K562 (cell line): ENCODE measurements at regions not wholly inside any gene's neighbourhood (a gene's known extent, or its start where the extent isn't known, plus 50 kb on each side); places are given as distances from the start of the nearest gene placed in this dataset.

Experiments
- ATAC-seq: fragments of 200-7000 bp; cut with Tn5 transposase; 3 replicates; pipeline ENCODE4 v1.9.1; 2020; ENCODE audit warnings: moderate library complexity
- BruUV-seq: library from RNA; stranded (reverse); fragments of 400-500 nt; replicated peaks from 2 replicates; lab custom pipeline; 2021; lab: Mats Ljungman, UMichigan
- CTCF ChIA-PET: fragments of 300-600 bp; formaldehyde crosslinking; extraction: SDS; loops from one replicate; lab custom pipeline; 2021; ENCODE audit warnings: low intra/inter-chr PET ratio; lab: Yijun Ruan, JAX
- POLR2A ChIA-PET: fragments of 300-600, 350-650 bp; sonication (Branson Sonifier 250); formaldehyde crosslinking; extraction: SDS; loops from one replicate; lab custom pipeline; 2021; ENCODE audit warnings: antibody characterized with exemption, inconsistent platforms; lab: Yijun Ruan, JAX
- DNase-seq, 4 experiments: peaks; one replicate each; pipeline versions ENCODE4 v3.0.0 to v3.0.0-alpha.2; 2011 to 2018; ENCODE audit warnings: low spot score in 3 of 4, mixed read lengths in 3 of 4; ENCODE audit errors: extremely low read depth in 1 of 4
- FAIRE-seq: peaks from 2 replicates; lab custom pipeline; 2011; peaks lifted over from hg19 to GRCh38; lab: Jason Lieb, UNC
- H2AFZ ChIP-seq: 2 replicates; pipeline ENCODE4 v1.6.0; 2011; ENCODE audit warnings: low read depth, low read length, control low read depth, inconsistent platforms
- H3K27ac ChIP-seq: fragments of 200-600 bp; 3 replicates; pipeline ENCODE4 v1.8.0; 2011; ENCODE audit warnings: low read depth, mild to moderate bottlenecking, control low read depth, inconsistent platforms, low read length, moderate library complexity, mixed read lengths; ENCODE audit errors: extremely low read depth
- H3K27me3 ChIP-seq, 2 experiments: fragments of 300-600 bp in 1 of 2; 2 replicates in 1 of 2; 3 replicates in 1 of 2; pipeline versions ENCODE4 v1.6.0 to v1.8.0; 2011; ENCODE audit warnings: inconsistent platforms in 2 of 2, low read length in 2 of 2, mild to moderate bottlenecking in 1 of 2, mixed read lengths in 1 of 2, moderate library complexity in 1 of 2; ENCODE audit not compliant: control insufficient read depth in 2 of 2, insufficient read depth in 2 of 2
- H3K36me3 ChIP-seq: fragments of 300-600 bp; 3 replicates; pipeline ENCODE4 v1.8.0; 2011; ENCODE audit warnings: mild to moderate bottlenecking, low read length, inconsistent platforms; ENCODE audit not compliant: control insufficient read depth, insufficient read depth
- H3K4me1 ChIP-seq, 2 experiments: fragments of 200-600 bp in 1 of 2; replicated peaks in 1 of 2; 2 replicates in 1 of 2; 3 replicates in 1 of 2; pipeline versions ENCODE4 v1.5.1 to v1.8.0; 2011; ENCODE audit warnings: inconsistent platforms in 2 of 2, low read length in 2 of 2, mild to moderate bottlenecking in 1 of 2, mixed read lengths in 1 of 2, moderate library complexity in 1 of 2; ENCODE audit not compliant: control insufficient read depth in 2 of 2, insufficient read depth in 2 of 2
- H3K4me2 ChIP-seq: 2 replicates; pipeline ENCODE4 v1.6.1; 2011; ENCODE audit warnings: low read length, control low read depth, inconsistent platforms, mixed read lengths; ENCODE audit not compliant: insufficient read depth
- H3K4me3 ChIP-seq: fragments of 200-600 bp; sonication (generic), shearing (Covaris generic); 2 replicates; pipeline ENCODE4 v1.5.1; 2016; ENCODE audit warnings: control low read depth, inconsistent platforms
- H3K79me2 ChIP-seq: fragments of 200-600 bp; 3 replicates; pipeline ENCODE4 v1.8.0; 2011; ENCODE audit warnings: low read length, inconsistent platforms; ENCODE audit not compliant: control insufficient read depth, insufficient read depth
- H3K9ac ChIP-seq, 2 experiments: 2 replicates each; pipeline versions ENCODE4 v1.6.0 to v1.6.1; 2011; ENCODE audit warnings: low read depth in 2 of 2, low read length in 2 of 2, control low read depth in 1 of 2, inconsistent platforms in 1 of 2, mild to moderate bottlenecking in 1 of 2, mixed read lengths in 1 of 2; ENCODE audit not compliant: insufficient read depth in 1 of 2
- H3K9me1 ChIP-seq: one replicate; pipeline ENCODE4 v1.6.0; 2011; ENCODE audit warnings: inconsistent platforms, mild to moderate bottlenecking, low read length, moderate library complexity; ENCODE audit not compliant: control insufficient read depth, insufficient read depth
- H3K9me3 ChIP-seq: replicated peaks from 2 replicates; pipeline ENCODE4 v1.5.1; 2011; ENCODE audit warnings: low read depth, low read length, inconsistent platforms; ENCODE audit not compliant: control insufficient read depth, insufficient read depth
- H4K20me1 ChIP-seq: replicated peaks from 2 replicates; pipeline ENCODE4 v1.6.1; 2011; ENCODE audit warnings: low read length, inconsistent platforms, mixed read lengths; ENCODE audit not compliant: control insufficient read depth, insufficient read depth
- FUS ChIP-seq: fragments of 200-400 bp; formaldehyde crosslinking; optimal IDR thresholded peaks from 2 replicates; pipeline ENCODE3; 2017; ENCODE audit warnings: low read depth, low read length
- HES1 ChIP-seq: fragments of 450-650 bp; IDR thresholded peaks from 2 replicates; pipeline ENCODE4 v1.6.1; 2016; ENCODE audit warnings: low read depth, mild to moderate bottlenecking, moderate library complexity
- HLTF ChIP-seq: fragments of 450-650 bp; IDR thresholded peaks from 2 replicates; pipeline ENCODE4 v1.6.1; 2016
- POLR2A ChIP-seq: fragments of 450-650 bp; conservative IDR thresholded peaks from 2 replicates; pipeline ENCODE4 v1.6.1; 2016
- SETDB1 ChIP-seq: IDR thresholded peaks from one replicate; pipeline ENCODE4 v1.6.1; 2012; ENCODE audit warnings: low read length, control low read depth, inconsistent platforms
- XRCC3 ChIP-seq: fragments of 450-650 bp; IDR thresholded peaks from 2 replicates; pipeline ENCODE4 v1.6.1; 2017; ENCODE audit warnings: mild to moderate bottlenecking, moderate library complexity
- ZBTB5 ChIP-seq: fragments of 450-650 bp; IDR thresholded peaks from 2 replicates; pipeline ENCODE4 v1.6.1; 2017; ENCODE audit warnings: antibody characterized with exemption
- ZNF57 ChIP-seq: fragments of 450-650 bp; formaldehyde crosslinking; IDR thresholded peaks from 2 replicates; pipeline ENCODE4 v1.4.0; 2020; ENCODE audit warnings: mild to moderate bottlenecking, moderate library complexity
- WGBS: fragments of 100-300 bp; shearing (Covaris generic); methylation state at CpG from one replicate; pipeline ENCODE4 v1.1.6; 2016; ENCODE audit warnings: low coverage, mixed read lengths; ENCODE audit not compliant: insufficient coverage; ENCODE audit errors: missing lambda C conversion rate; 5-methylcytosine and 5-hydroxymethylcytosine counted together
- in situ Hi-C: fragments of 300-500 bp; cut with MboI; formaldehyde crosslinking; loops from 4 replicates; pipeline ENCODE4 v1.15.0; 2018; ENCODE audit warnings: inconsistent platforms, mixed read lengths
- intact Hi-C: fragments of 100-400 bp; cut with micrococcal nuclease; formaldehyde crosslinking; loops from 2 replicates; pipeline ENCODE4 v1.14.2; 2022

GRCh38 chr3:20683910-20684309 lies 497.9 kb upstream of the SGO1 start:
- H4K20me1 ChIP-seq: no peaks in the 10 kb centered on the region
- H3K4me2 ChIP-seq: no peak overlapping the region
- no peaks in the 10 kb centered on the region for H3K9me1 ChIP-seq
- no peaks in the 10 kb centered on the region for H3K36me3 ChIP-seq
- H3K4me3 ChIP-seq: no peak overlapping the region
- no peaks in the 10 kb centered on the region for H3K79me2 ChIP-seq
- no peak overlapping the region for H2AFZ ChIP-seq
- ChIA-PET POLR2A (interaction anchor here (0.7 kb wide), 1 partner anchor 477 kb away, joined by 3 read pairs; no protein-coding TSS in a partner anchor), CTCF (no interaction called here)
- no peak overlapping the region for H3K27ac ChIP-seq
- H3K9me3 ChIP-seq: no peaks in the 10 kb centered on the region; the same call in 1 of the 2 replicates
- intact Hi-C loops (no loop called here), in situ Hi-C loops (no loop called here)
- no peak for TF ChIP-seq ZNF57 (CRISPR knock-in tag)
- TF ChIP-seq POLR2A: no peak
- no peak for TF ChIP-seq HES1
- no peak for TF ChIP-seq SETDB1
- TF ChIP-seq ZBTB5: no peak
- TF ChIP-seq HLTF: no peak
- no peak for TF ChIP-seq XRCC3
- TF ChIP-seq FUS: no peak
- BruUV-seq: no TSS peak
- DNase-seq (no peak), ATAC-seq (no peak), FAIRE-seq (no peak)
- H3K27me3 ChIP-seq: no peaks in the 10 kb centered on the region
- no peak overlapping the region for H3K9ac ChIP-seq
- WGBS: 0% methylated on average over 3 of the region's 3 CpGs
- no peaks in the 10 kb centered on the region for H3K4me1 ChIP-seq
